Lower leg skin (tissue), 3 donors: ENCODE measurements at regions not wholly inside any gene's neighbourhood (a gene's known extent, or its start where the extent isn't known, plus 50 kb on each side); places are given as distances from the start of the nearest gene placed in this dataset.

Experiments
- POLR2A ChIP-seq, 2 donors: fragments of 450-650 bp; IDR thresholded peaks; one replicate each; pipeline ENCODE4 v1.6.1; 2016 to 2017; ENCODE audit warnings: antibody characterized with exemption in 2 of 2, mild to moderate bottlenecking in 1 of 2, moderate library complexity in 1 of 2
- TF ChIP-seq, protein P1 (sequence below), 3 donors: fragments of 450-650 bp; IDR thresholded peaks; one replicate each; pipeline ENCODE4 v1.5.1; 2016; ENCODE audit warnings: antibody characterized with exemption in 3 of 3, mild to moderate bottlenecking in 3 of 3, moderate library complexity in 2 of 3

DNA sequence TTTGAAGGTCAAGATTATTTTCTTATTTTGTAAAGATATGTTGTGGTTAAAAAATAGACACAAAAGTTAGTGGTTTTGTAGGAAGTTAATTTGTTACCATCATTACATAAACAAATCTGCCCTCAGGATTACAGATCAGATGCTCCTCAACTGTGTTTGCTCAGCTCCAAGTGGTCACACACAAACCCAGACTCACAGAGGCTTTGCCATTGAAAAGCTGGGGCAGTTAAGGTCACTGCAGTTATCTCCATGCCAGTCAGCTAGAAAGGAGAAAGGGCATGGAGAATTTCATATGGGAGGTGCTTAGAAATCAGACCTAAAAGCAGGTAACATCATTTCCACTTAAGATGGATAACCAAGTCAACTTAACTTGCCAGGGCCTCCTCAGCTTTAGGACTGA lies 825.7 kb upstream of the GBE1 start:
- TF ChIP-seq, protein P1, sequence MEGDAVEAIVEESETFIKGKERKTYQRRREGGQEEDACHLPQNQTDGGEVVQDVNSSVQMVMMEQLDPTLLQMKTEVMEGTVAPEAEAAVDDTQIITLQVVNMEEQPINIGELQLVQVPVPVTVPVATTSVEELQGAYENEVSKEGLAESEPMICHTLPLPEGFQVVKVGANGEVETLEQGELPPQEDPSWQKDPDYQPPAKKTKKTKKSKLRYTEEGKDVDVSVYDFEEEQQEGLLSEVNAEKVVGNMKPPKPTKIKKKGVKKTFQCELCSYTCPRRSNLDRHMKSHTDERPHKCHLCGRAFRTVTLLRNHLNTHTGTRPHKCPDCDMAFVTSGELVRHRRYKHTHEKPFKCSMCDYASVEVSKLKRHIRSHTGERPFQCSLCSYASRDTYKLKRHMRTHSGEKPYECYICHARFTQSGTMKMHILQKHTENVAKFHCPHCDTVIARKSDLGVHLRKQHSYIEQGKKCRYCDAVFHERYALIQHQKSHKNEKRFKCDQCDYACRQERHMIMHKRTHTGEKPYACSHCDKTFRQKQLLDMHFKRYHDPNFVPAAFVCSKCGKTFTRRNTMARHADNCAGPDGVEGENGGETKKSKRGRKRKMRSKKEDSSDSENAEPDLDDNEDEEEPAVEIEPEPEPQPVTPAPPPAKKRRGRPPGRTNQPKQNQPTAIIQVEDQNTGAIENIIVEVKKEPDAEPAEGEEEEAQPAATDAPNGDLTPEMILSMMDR (IDR thresholded peaks at IDR 0.05), result no peak
- TF ChIP-seq POLR2A (IDR thresholded peaks at IDR 0.05), result no peak
